Endothelial cell of umbilical vein (primary cell): ENCODE measurements at regions not wholly inside any gene's neighbourhood (a gene's known extent, or its start where the extent isn't known, plus 50 kb on each side); places are given as distances from the start of the nearest gene placed in this dataset.
"Not testable (repeated sequence)": the region's sequence is repeated elsewhere in the genome, so short reads cannot be mapped to it uniquely, and the experiment has no call there.

Experiments
- BruUV-seq: library from RNA; stranded (reverse); fragments of 400-500 nt; replicated peaks from 2 replicates; lab custom pipeline; 2021; lab: Mats Ljungman, UMichigan
- CTCF ChIA-PET: fragments of 300-600, 350-600 bp; sonication (Branson Sonifier 250); formaldehyde crosslinking; loops from one replicate; lab custom pipeline; 2021; ENCODE audit warnings: antibody characterized with exemption, inconsistent platforms; lab: Charles Lee
- POLR2A ChIA-PET: fragments of 300-600, 350-600 bp; sonication (Branson Sonifier 250); formaldehyde crosslinking; loops from one replicate; lab custom pipeline; 2021; ENCODE audit warnings: antibody characterized with exemption, inconsistent platforms; lab: Charles Lee
- DNase-seq: peaks from one replicate; pipeline ENCODE4 v3.0.0-alpha.2; 2011; ENCODE audit warnings: low read depth, low spot score
- FAIRE-seq: peaks from 2 replicates; lab custom pipeline; 2011; peaks lifted over from hg19 to GRCh38; lab: Jason Lieb, UNC
- H2AFZ ChIP-seq: 2 replicates; pipeline ENCODE4 v1.6.0; 2012; ENCODE audit warnings: low read depth, low read length, control low read depth, inconsistent platforms
- H3K27ac ChIP-seq: 2 replicates; pipeline ENCODE4 v1.5.1; 2011; ENCODE audit warnings: low read depth, mild to moderate bottlenecking, control low read depth, low read length, moderate library complexity; ENCODE audit not compliant: insufficient read depth
- H3K27me3 ChIP-seq, 2 experiments: 2 replicates each; pipeline versions ENCODE4 v1.6.0 to v1.6.1; 2011; ENCODE audit warnings: low read length in 2 of 2, mixed read lengths in 1 of 2; ENCODE audit not compliant: control insufficient read depth in 2 of 2, insufficient read depth in 2 of 2
- H3K36me3 ChIP-seq, 2 experiments: 2 replicates in 1 of 2; 3 replicates in 1 of 2; pipeline ENCODE4 v1.5.1; 2011; ENCODE audit warnings: low read length in 2 of 2, mild to moderate bottlenecking in 1 of 2, moderate library complexity in 1 of 2; ENCODE audit not compliant: control insufficient read depth in 2 of 2, insufficient read depth in 2 of 2; ENCODE audit errors: extremely low read depth in 1 of 2
- H3K4me1 ChIP-seq: 3 replicates; pipeline ENCODE4 v1.5.1; 2011; ENCODE audit warnings: mild to moderate bottlenecking, low read length; ENCODE audit not compliant: control insufficient read depth, insufficient read depth; ENCODE audit errors: extremely low read depth
- H3K4me2 ChIP-seq: 2 replicates; pipeline ENCODE4 v1.6.1; 2011; ENCODE audit warnings: low read length, control low read depth, mixed read lengths; ENCODE audit not compliant: insufficient read depth
- H3K4me3 ChIP-seq, 3 experiments: fragments of 200-600 bp in 1 of 3; sonication (generic), shearing (Covaris generic) in 1 of 3; replicated peaks in 1 of 3; 2 replicates each; pipeline ENCODE4 v1.5.1; 2011 to 2016; ENCODE audit warnings: control low read depth in 3 of 3, low read length in 3 of 3, mild to moderate bottlenecking in 2 of 3, inconsistent platforms in 1 of 3, low read depth in 1 of 3, moderate library complexity in 1 of 3; ENCODE audit not compliant: insufficient read depth in 1 of 3
- H3K79me2 ChIP-seq: 2 replicates; pipeline ENCODE4 v1.6.0; 2012; ENCODE audit warnings: low read length, inconsistent platforms; ENCODE audit not compliant: control insufficient read depth, insufficient read depth
- H3K9ac ChIP-seq: replicated peaks from 2 replicates; pipeline ENCODE3; 2011; ENCODE audit warnings: low read length, control low read depth; ENCODE audit not compliant: insufficient read depth; ENCODE audit errors: extremely low read depth
- H3K9me1 ChIP-seq: replicated peaks from 3 replicates; pipeline ENCODE4 v1.6.0; 2011; ENCODE audit warnings: mild to moderate bottlenecking, low read length; ENCODE audit not compliant: control insufficient read depth, insufficient read depth; ENCODE audit errors: extremely low read depth
- H3K9me3 ChIP-seq: replicated peaks from 2 replicates; pipeline ENCODE4 v1.5.1; 2012; ENCODE audit warnings: low read length, inconsistent platforms; ENCODE audit not compliant: control insufficient read depth, insufficient read depth
- H4K20me1 ChIP-seq: replicated peaks from 2 replicates; pipeline ENCODE3; 2011; ENCODE audit warnings: mild to moderate bottlenecking, low read length; ENCODE audit not compliant: control insufficient read depth, insufficient read depth; ENCODE audit errors: extremely low read depth
- CTCF ChIP-seq, 2 donors: IDR thresholded peaks; 1 replicate in 1 of 2; 2 replicates in 1 of 2; pipeline ENCODE4 v1.5.1; 2011; ENCODE audit warnings: low read length in 2 of 2, mild to moderate bottlenecking in 2 of 2, moderate library complexity in 2 of 2, control low read depth in 1 of 2, inconsistent platforms in 1 of 2, low read depth in 1 of 2; ENCODE audit not compliant: insufficient read depth in 1 of 2; ENCODE audit errors: extremely low read depth in 1 of 2
- EZH2 ChIP-seq: IDR thresholded peaks from 2 replicates; pipeline ENCODE4 v1.6.1; 2012; ENCODE audit warnings: borderline replicate concordance, low read depth, mild to moderate bottlenecking, moderate library complexity, low read length, inconsistent platforms; ENCODE audit not compliant: severe bottlenecking
- FOS ChIP-seq: IDR thresholded peaks from 2 replicates; pipeline ENCODE4 v1.6.1; 2011; ENCODE audit warnings: mild to moderate bottlenecking, low read length, moderate library complexity, borderline replicate concordance; ENCODE audit not compliant: insufficient read depth
- GATA2 ChIP-seq: IDR thresholded peaks from 2 replicates; pipeline ENCODE4 v1.7.0; 2011; ENCODE audit warnings: low read depth, mild to moderate bottlenecking, moderate library complexity, mixed read lengths, low read length; ENCODE audit not compliant: insufficient read length, insufficient read depth
- POLR2A ChIP-seq: IDR thresholded peaks from 2 replicates; pipeline ENCODE4 v1.6.1; 2012; ENCODE audit warnings: low read depth, mild to moderate bottlenecking, control low read depth, low read length
- POLR2AphosphoS5 ChIP-seq: IDR thresholded peaks from 2 replicates; pipeline ENCODE4 v1.6.1; 2012; ENCODE audit warnings: low read depth, mild to moderate bottlenecking, control low read depth, low read length, moderate library complexity; ENCODE audit not compliant: insufficient read depth
- dilution Hi-C: fragments of 300-500 bp; cut with MboI; formaldehyde crosslinking; loops from one replicate; pipeline ENCODE4 v1.15.0; 2019; ENCODE audit warnings: low sequenced_read_pairs; ENCODE audit not compliant: extremely low pct_ligation_motif_present
- intact Hi-C: fragments of 100-400 bp; cut with micrococcal nuclease; formaldehyde crosslinking; loops from one replicate; pipeline ENCODE4 v1.10.0; 2022

- no peak for TF ChIP-seq GATA2
- no peak for TF ChIP-seq CTCF (IDR thresholded peaks at IDR 0.05; ENCODE audit: extremely low read depth in 1 of 2, insufficient read depth in 1 of 2, low read depth in 1 of 2, low read length in 2 of 2)
- TF ChIP-seq POLR2A = no peak
- TF ChIP-seq FOS = no peak
- no peak for TF ChIP-seq POLR2AphosphoS5
- TF ChIP-seq EZH2 = no peak
- Histone ChIP-seq H3K27me3 (peaks cover 0 to 2% of the 10 kb centered on the region in 2 experiments), H3K9me3 (peaks cover 2% of the 10 kb centered on the region), H3K79me2 (no peaks in the 10 kb centered on the region), H3K27ac (no peak overlapping the region), H3K9me1 (no peaks in the 10 kb centered on the region), H3K36me3 (no peaks in the 10 kb centered on the region), H3K4me1 (peaks cover 15% of the 10 kb centered on the region), H3K4me3 (no peak overlapping the region), H4K20me1 (no peaks in the 10 kb centered on the region), H3K9ac (no peak overlapping the region), H3K4me2 (no peak overlapping the region), H2AFZ (no peak overlapping the region)
- ChIA-PET POLR2A (no interaction called here), CTCF (no interaction called here)
- dilution Hi-C loops (no loop called here), intact Hi-C loops (no loop called here)
- DNase-seq (no peak), FAIRE-seq (no peak)
- no TSS peak for BruUV-seq
Observed at GRCh38 chr10:71116426-71116825, 95.9 kb upstream of the UNC5B start.

- intact Hi-C loops, H3K79me2 ChIP-seq, DNase-seq, H4K20me1 ChIP-seq, H3K4me1 ChIP-seq, H3K9me3 ChIP-seq, CTCF ChIA-PET, BruUV-seq, H3K4me2 ChIP-seq, FAIRE-seq, dilution Hi-C loops, H3K9ac ChIP-seq, POLR2A ChIA-PET, H2AFZ ChIP-seq, H3K36me3 ChIP-seq, H3K27me3 ChIP-seq, H3K9me1 ChIP-seq, H3K27ac ChIP-seq, H3K4me3 ChIP-seq: not testable (repeated sequence)
Observed at GRCh38 chr10:71117589-71117988, 94.8 kb upstream of the UNC5B start.
